ENCODE measurements at regions not wholly inside any gene's neighbourhood (a gene's known extent, or its start where the extent isn't known, plus 50 kb on each side); places are given as distances from the start of the nearest gene placed in this dataset.

GRCh38 chr6:164424489-164424888, 884.9 kb downstream of the C6orf118 start:
- no peaks in the 10 kb centered on the region for H3K9me2 ChIP-seq (replicated peaks; ENCODE audit: insufficient read depth, low read length)
- no peak overlapping the region for H2AFZ ChIP-seq (ENCODE audit: low read depth, low read length, severe bottlenecking)
- no peaks in the 10 kb centered on the region for H3F3A ChIP-seq (ENCODE audit: insufficient read depth)
- H3K79me2 ChIP-seq (ENCODE audit: insufficient read depth, low read length): no peaks in the 10 kb centered on the region
- H3K4me2 ChIP-seq (ENCODE audit: low read depth, low read length, poor library complexity, severe bottlenecking): no peak overlapping the region
- H3K9me3 ChIP-seq (ENCODE audit: insufficient read depth, low read length): no peaks in the 10 kb centered on the region
- no peak overlapping the region for H3K27ac ChIP-seq (ENCODE audit: low read depth, low read length)
- H3K9ac ChIP-seq (ENCODE audit: low read length): no peak overlapping the region
- H3K27me3 ChIP-seq (ENCODE audit: low read length): no peaks in the 10 kb centered on the region
- no peak overlapping the region for H3K4me3 ChIP-seq (ENCODE audit: insufficient read depth, low read length, poor library complexity, severe bottlenecking)
- H3K36me3 ChIP-seq (ENCODE audit: low read length): no peaks in the 10 kb centered on the region
- no peaks in the 10 kb centered on the region for H4K20me1 ChIP-seq (ENCODE audit: low read depth, low read length)
- TF ChIP-seq CTCF (IDR thresholded peaks at IDR 0.05; ENCODE audit: insufficient read depth, low read length, poor library complexity, severe bottlenecking) (no peak), EZH2phosphoT487 (conservative IDR thresholded peaks at IDR 0.05; ENCODE audit: low read length) (no peak)

GRCh38 chr6:164419099-164419498, 890.3 kb downstream of the C6orf118 start:
- no peaks in the 10 kb centered on the region for H3K36me3 ChIP-seq (ENCODE audit: low read length)
- H3K4me3 ChIP-seq (ENCODE audit: insufficient read depth, low read length, poor library complexity, severe bottlenecking): no peak overlapping the region
- no peak overlapping the region for H3K27ac ChIP-seq (ENCODE audit: low read depth, low read length)
- H3K9me2 ChIP-seq (replicated peaks; ENCODE audit: insufficient read depth, low read length): no peaks in the 10 kb centered on the region
- H2AFZ ChIP-seq (ENCODE audit: low read depth, low read length, severe bottlenecking): no peak overlapping the region
- no peaks in the 10 kb centered on the region for H4K20me1 ChIP-seq (ENCODE audit: low read depth, low read length)
- no peaks in the 10 kb centered on the region for H3K9me3 ChIP-seq (ENCODE audit: insufficient read depth, low read length)
- H3K79me2 ChIP-seq (ENCODE audit: insufficient read depth, low read length): no peaks in the 10 kb centered on the region
- H3K27me3 ChIP-seq (ENCODE audit: low read length): no peaks in the 10 kb centered on the region
- H3K9ac ChIP-seq (ENCODE audit: low read length): no peak overlapping the region
- H3F3A ChIP-seq (ENCODE audit: insufficient read depth): no peaks in the 10 kb centered on the region
- TF ChIP-seq EZH2phosphoT487 (conservative IDR thresholded peaks at IDR 0.05; ENCODE audit: low read length) (no peak), CTCF (IDR thresholded peaks at IDR 0.05; ENCODE audit: insufficient read depth, low read length, poor library complexity, severe bottlenecking) (no peak)
- H3K4me2 ChIP-seq (ENCODE audit: low read depth, low read length, poor library complexity, severe bottlenecking): no peak overlapping the region

GRCh38 chr6:164418262-164418588, 891.2 kb downstream of the C6orf118 start:
- Histone ChIP-seq H3K9me3 (ENCODE audit: insufficient read depth, low read length) (no peaks in the 10 kb centered on the region), H3K36me3 (ENCODE audit: low read length) (no peaks in the 10 kb centered on the region), H3K79me2 (ENCODE audit: insufficient read depth, low read length) (no peaks in the 10 kb centered on the region), H3K27ac (ENCODE audit: low read depth, low read length) (no peak overlapping the region), H4K20me1 (ENCODE audit: low read depth, low read length) (no peaks in the 10 kb centered on the region), H3F3A (ENCODE audit: insufficient read depth) (no peaks in the 10 kb centered on the region), H3K27me3 (ENCODE audit: low read length) (no peaks in the 10 kb centered on the region), H2AFZ (ENCODE audit: low read depth, low read length, severe bottlenecking) (no peak overlapping the region), H3K4me2 (ENCODE audit: low read depth, low read length, poor library complexity, severe bottlenecking) (no peak overlapping the region), H3K9me2 (replicated peaks; ENCODE audit: insufficient read depth, low read length) (no peaks in the 10 kb centered on the region), H3K9ac (ENCODE audit: low read length) (no peak overlapping the region), H3K4me3 (ENCODE audit: insufficient read depth, low read length, poor library complexity, severe bottlenecking) (no peak overlapping the region)
- TF ChIP-seq EZH2phosphoT487 (conservative IDR thresholded peaks at IDR 0.05; ENCODE audit: low read length) (no peak), CTCF (IDR thresholded peaks at IDR 0.05; ENCODE audit: insufficient read depth, low read length, poor library complexity, severe bottlenecking) (no peak)
